Esophagus (tissue), 2 donors: ENCODE measurements at regions not wholly inside any gene's neighbourhood (a gene's known extent, or its start where the extent isn't known, plus 50 kb on each side); places are given as distances from the start of the nearest gene placed in this dataset.

ENCODE experiments used
- H3K27ac ChIP-seq, 2 donors: one replicate each; pipeline ENCODE4 v1.5.1; 2013; ENCODE audit warnings: low read depth in 2 of 2, mild to moderate bottlenecking in 2 of 2, inconsistent platforms in 1 of 2, low read length in 1 of 2, moderate library complexity in 1 of 2
- H3K27me3 ChIP-seq, 2 donors: one replicate each; pipeline ENCODE4 v1.6.1; 2013; ENCODE audit warnings: low read length in 2 of 2, control low read depth in 1 of 2, mild to moderate bottlenecking in 1 of 2; ENCODE audit not compliant: insufficient read depth in 2 of 2, control insufficient read depth in 1 of 2
- H3K36me3 ChIP-seq, 2 donors: one replicate each; pipeline ENCODE4 v1.6.1; 2013; ENCODE audit warnings: low read length in 1 of 2; ENCODE audit not compliant: control insufficient read depth in 2 of 2, insufficient read depth in 2 of 2
- H3K4me1 ChIP-seq, 2 donors: one replicate each; pipeline ENCODE4 v1.6.1; 2013; ENCODE audit warnings: low read length in 1 of 2; ENCODE audit not compliant: control insufficient read depth in 2 of 2, insufficient read depth in 2 of 2
- H3K4me3 ChIP-seq, 2 donors: one replicate each; pipeline ENCODE4 v1.5.1; 2013; ENCODE audit warnings: low read length in 2 of 2, mild to moderate bottlenecking in 2 of 2, low read depth in 1 of 2, moderate library complexity in 1 of 2
- H3K9me3 ChIP-seq, 2 donors: one replicate each; pipeline ENCODE4 v1.6.1; 2013; ENCODE audit warnings: mild to moderate bottlenecking in 2 of 2, low read depth in 1 of 2, low read length in 1 of 2, moderate library complexity in 1 of 2; ENCODE audit not compliant: control insufficient read depth in 2 of 2, insufficient read depth in 1 of 2
- WGBS, 2 donors: extraction: QIAGEN DNeasy Blood & Tissue Kit; methylation state at CpG; one replicate each; pipeline ENCODE4 v1.1.7; 2013; 5-methylcytosine and 5-hydroxymethylcytosine counted together
- donor health status: healthy with polysubstance abuse.
- donor health status: Bipolar disorder and iron deficiency.

- Histone ChIP-seq H3K4me3 (no peak overlapping the region), H3K27ac (no peak overlapping the region), H3K9me3 (no peaks in the 10 kb centered on the region), H3K27me3 (no peaks in the 10 kb centered on the region), H3K4me1 (no peaks in the 10 kb centered on the region), H3K36me3 (no peaks in the 10 kb centered on the region)
- 25 to 27% methylated on average over 2 of the region's 2 CpGs for WGBS, 2 donors
These were observed 469.6 kb downstream of the PID1 start for GRCh38 chr2:228801451-228801850.

- H3K36me3 ChIP-seq, result no peaks in the 10 kb centered on the region
- H3K9me3 ChIP-seq, result no peaks in the 10 kb centered on the region
- no peak overlapping the region for H3K27ac ChIP-seq
- no peak overlapping the region for H3K4me3 ChIP-seq
- no peaks in the 10 kb centered on the region for H3K27me3 ChIP-seq
- 49 to 66% methylated on average over 4 of the region's 4 CpGs for WGBS, 2 donors
- no peaks in the 10 kb centered on the region for H3K4me1 ChIP-seq
These were observed 471.9 kb downstream of the PID1 start for GRCh38 chr2:228799208-228799588.

GRCh38 chr2:228798458-228799207 is 472.5 kb downstream of the PID1 start:
- Histone ChIP-seq H3K36me3 (no peaks in the 10 kb centered on the region), H3K4me3 (no peak overlapping the region), H3K4me1 (no peaks in the 10 kb centered on the region), H3K27me3 (no peaks in the 10 kb centered on the region), H3K9me3 (no peaks in the 10 kb centered on the region), H3K27ac (no peak overlapping the region)
- 64 to 66% methylated on average over 11 of the region's 11 CpGs for WGBS, 2 donors

DNA sequence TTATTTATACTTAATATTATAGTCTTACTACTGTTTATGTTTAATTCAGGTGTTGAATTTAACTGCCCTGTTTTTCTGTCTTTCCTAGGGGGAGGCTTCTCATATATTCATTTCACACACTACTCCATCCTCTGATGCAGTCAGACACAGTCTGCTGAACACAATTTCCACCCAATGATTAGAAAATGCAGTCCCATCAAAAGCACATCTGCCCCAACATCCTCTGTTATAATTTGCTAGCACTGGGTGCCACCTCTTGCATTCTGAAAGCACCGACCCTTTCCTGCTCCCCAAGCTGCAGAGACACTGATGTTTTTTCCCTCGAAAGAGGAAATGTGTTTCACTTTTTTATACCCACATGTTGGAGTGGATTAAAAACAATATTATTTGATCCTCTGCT is 474.7 kb downstream of the PID1 start:
- no peaks in the 10 kb centered on the region for H3K36me3 ChIP-seq
- H3K27ac ChIP-seq, result no peak overlapping the region
- no peaks in the 10 kb centered on the region for H3K27me3 ChIP-seq
- H3K9me3 ChIP-seq, result peaks cover 0 to 2% of the 10 kb centered on the region in 2 donors
- H3K4me3 ChIP-seq, result no peak overlapping the region
- WGBS, 2 donors, result 64 to 67% methylated on average over 2 of the region's 2 CpGs
- no peaks in the 10 kb centered on the region for H3K4me1 ChIP-seq

- Histone ChIP-seq H3K27ac (no peak overlapping the region), H3K27me3 (no peaks in the 10 kb centered on the region), H3K4me3 (no peak overlapping the region), H3K36me3 (no peaks in the 10 kb centered on the region), H3K4me1 (no peaks in the 10 kb centered on the region), H3K9me3 (peaks cover 0 to 2% of the 10 kb centered on the region in 2 donors)
- 60 to 70% methylated on average over 2 of the region's 2 CpGs for WGBS, 2 donors
These were observed 478.0 kb downstream of the PID1 start for GRCh38 chr2:228793116-228793515.

DNA sequence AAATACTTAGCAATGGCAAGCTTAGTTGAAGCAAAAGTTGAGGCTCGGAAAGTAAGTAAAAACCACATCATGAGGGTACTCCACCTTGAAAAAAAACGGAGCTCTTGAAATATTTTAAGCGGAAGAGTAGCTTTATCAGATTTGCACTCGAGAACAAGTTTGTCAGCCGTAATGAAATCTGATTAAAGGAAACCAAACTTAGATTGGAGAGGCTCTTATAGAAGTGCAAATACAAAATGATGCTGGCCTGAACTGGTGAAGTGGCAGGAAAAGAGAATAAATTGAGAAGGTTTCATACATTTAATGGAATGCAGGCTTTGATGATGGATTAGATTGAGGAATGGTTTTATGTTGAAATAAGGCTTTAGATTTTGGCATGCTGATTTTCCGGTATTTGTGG is 484.2 kb downstream of the PID1 start:
- H3K27ac ChIP-seq, result no peak overlapping the region
- H3K4me3 ChIP-seq, result no peak overlapping the region
- WGBS, 2 donors, result 76% methylated on average over 6 of the region's 6 CpGs
- no peaks in the 10 kb centered on the region for H3K4me1 ChIP-seq
- H3K9me3 ChIP-seq, result peaks cover 0 to 2% of the 10 kb centered on the region in 2 donors
- no peaks in the 10 kb centered on the region for H3K27me3 ChIP-seq
- H3K36me3 ChIP-seq, result no peaks in the 10 kb centered on the region

DNA sequence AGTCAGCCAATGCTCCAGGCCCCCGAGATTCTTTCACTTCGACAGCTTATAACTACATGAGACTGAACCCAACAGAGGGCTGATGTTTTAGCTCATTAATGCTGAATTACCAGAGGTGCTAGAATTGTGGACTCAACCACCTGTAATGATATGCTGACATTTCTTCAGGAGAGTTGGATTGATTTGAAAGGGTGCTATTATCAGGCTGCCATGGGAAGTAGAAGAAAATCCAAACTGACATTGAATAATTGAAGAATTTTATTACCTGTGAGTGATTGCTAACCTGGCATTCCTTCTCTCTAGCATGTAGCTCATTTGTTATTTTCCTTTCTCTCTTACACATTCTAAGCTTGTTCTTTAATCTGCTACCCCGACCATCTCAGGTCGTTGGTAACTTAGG is 488.8 kb downstream of the PID1 start:
- H3K4me1 ChIP-seq, result no peaks in the 10 kb centered on the region
- no peak overlapping the region for H3K4me3 ChIP-seq
- WGBS, 2 donors, result 72% methylated on average over 4 of the region's 4 CpGs
- no peaks in the 10 kb centered on the region for H3K9me3 ChIP-seq
- H3K27ac ChIP-seq, result no peak overlapping the region
- H3K27me3 ChIP-seq, result no peaks in the 10 kb centered on the region
- H3K36me3 ChIP-seq, result no peaks in the 10 kb centered on the region

DNA sequence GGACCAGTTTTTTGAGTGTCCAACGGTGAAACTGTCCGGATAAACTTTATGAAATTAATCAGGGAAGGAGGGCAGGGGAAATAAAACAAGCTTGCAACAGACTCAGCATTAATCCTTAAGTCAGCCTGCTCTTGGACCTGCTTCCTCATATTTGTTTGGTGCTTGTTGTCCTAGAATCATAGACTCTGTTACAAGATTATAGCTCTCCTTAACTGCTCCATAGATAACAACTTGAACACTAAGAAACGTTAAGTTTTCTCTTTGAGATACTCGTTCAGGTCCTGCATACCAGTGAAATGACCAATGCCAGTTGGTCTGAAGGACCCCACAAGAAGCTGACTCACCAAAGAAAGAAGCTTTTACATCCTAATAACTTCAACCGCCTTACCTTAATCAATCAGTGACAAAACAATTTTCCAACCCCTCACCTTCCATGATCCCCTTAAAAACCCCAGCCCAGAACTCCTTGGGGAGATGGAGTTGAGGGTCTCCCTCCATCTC is 493.2 kb downstream of the PID1 start:
- Histone ChIP-seq H3K27me3 (no peaks in the 10 kb centered on the region), H3K36me3 (no peaks in the 10 kb centered on the region), H3K9me3 (peaks cover 0 to 2% of the 10 kb centered on the region in 2 donors), H3K4me1 (no peaks in the 10 kb centered on the region), H3K27ac (no peak overlapping the region), H3K4me3 (no peak overlapping the region)
- 64 to 70% methylated on average over 5 of the region's 5 CpGs for WGBS, 2 donors

GRCh38 chr2:228774548-228774947 is 496.5 kb downstream of the PID1 start:
- Histone ChIP-seq H3K4me1 (no peaks in the 10 kb centered on the region), H3K36me3 (no peaks in the 10 kb centered on the region), H3K27ac (no peak overlapping the region), H3K9me3 (peaks cover 0 to 2% of the 10 kb centered on the region in 2 donors), H3K4me3 (no peak overlapping the region), H3K27me3 (no peaks in the 10 kb centered on the region)
- 66 to 67% methylated on average over 2 of the region's 2 CpGs for WGBS, 2 donors

DNA sequence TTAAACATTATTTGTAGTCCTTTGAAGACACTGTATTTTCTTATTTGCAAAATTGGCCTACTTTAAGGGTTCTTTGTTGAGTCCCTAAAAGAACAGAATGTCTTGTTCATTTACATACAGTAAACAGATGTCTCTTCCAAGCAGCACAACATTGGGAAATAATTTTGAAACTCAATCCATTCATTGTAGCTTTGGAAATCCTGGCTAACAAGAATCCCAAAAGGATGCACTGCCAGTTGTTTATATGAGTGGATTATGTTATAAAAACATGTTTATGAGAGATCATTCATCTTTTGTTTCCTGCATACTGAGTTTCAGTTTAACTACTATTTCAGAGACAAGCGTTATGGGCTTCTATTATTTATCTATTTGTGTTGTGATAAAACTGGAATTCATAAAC is 499.3 kb downstream of the PID1 start:
- Histone ChIP-seq H3K4me1 (no peaks in the 10 kb centered on the region), H3K9me3 (peaks cover 0 to 2% of the 10 kb centered on the region in 2 donors), H3K27ac (no peak overlapping the region), H3K27me3 (no peaks in the 10 kb centered on the region), H3K36me3 (no peaks in the 10 kb centered on the region), H3K4me3 (no peak overlapping the region)
- 49 to 55% methylated on average over 1 of the region's 1 CpG for WGBS, 2 donors
